ENCODE measurements at regions not wholly inside any gene's neighbourhood (a gene's known extent, or its start where the extent isn't known, plus 50 kb on each side); places are given as distances from the start of the nearest gene placed in this dataset.

DNA sequence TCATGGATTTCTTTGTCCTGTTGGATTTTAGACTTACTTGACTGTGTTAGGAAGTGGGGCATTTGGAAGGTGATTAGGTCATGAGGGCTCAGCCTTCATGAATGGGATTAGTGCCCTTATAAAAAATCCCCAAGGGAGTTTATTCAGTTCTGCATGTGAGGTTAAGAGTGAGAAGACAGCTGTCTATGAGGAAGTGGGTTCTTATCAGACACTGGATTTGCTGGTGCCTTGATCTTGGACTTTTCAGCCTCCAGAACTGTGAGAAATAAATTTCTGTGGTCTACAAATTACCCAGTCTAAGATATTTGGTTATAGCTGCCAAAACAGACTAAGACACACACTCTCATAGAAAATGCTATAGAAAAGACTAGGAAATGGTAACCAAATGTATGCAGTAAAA lies 724.7 kb upstream of the FZD8 start:
- TF ChIP-seq POLR2A (IDR thresholded peaks at IDR 0.05) (no peak), CTCF (IDR thresholded peaks at IDR 0.05) (no peak)

All from Peyer's patch (tissue), 4 donors.